ENCODE measurements at regions not wholly inside any gene's neighbourhood (a gene's known extent, or its start where the extent isn't known, plus 50 kb on each side); places are given as distances from the start of the nearest gene placed in this dataset.

- TF ChIP-seq POLR2A (IDR thresholded peaks at IDR 0.05) = no peak
- TF ChIP-seq CTCF (IDR thresholded peaks at IDR 0.05) = no peak
- no peak for TF ChIP-seq POLR2AphosphoS5 (IDR thresholded peaks at IDR 0.05)
These were observed 128.9 kb upstream of the OTOS start for GRCh38 chr2:240269380-240269779.
